Fibroblast of lung (primary cell): ENCODE measurements at regions not wholly inside any gene's neighbourhood (a gene's known extent, or its start where the extent isn't known, plus 50 kb on each side); places are given as distances from the start of the nearest gene placed in this dataset.

Experiments
- DNase-seq, 2 donors: peaks; one replicate each; pipeline versions ENCODE4 v3.0.0 to v3.0.0-alpha.2; 2010; ENCODE audit warnings: low read depth in 2 of 2
- H2AFZ ChIP-seq: 2 replicates; pipeline ENCODE4 v1.5.1; 2012; ENCODE audit warnings: low read length, control low read depth, inconsistent platforms
- H3K27ac ChIP-seq: 2 replicates; pipeline ENCODE4 v1.5.1; 2011; ENCODE audit warnings: low read length, control low read depth; ENCODE audit not compliant: insufficient read depth
- H3K27me3 ChIP-seq: 2 replicates; pipeline ENCODE4 v1.5.1; 2011; ENCODE audit warnings: mild to moderate bottlenecking, low read length; ENCODE audit not compliant: control insufficient read depth, insufficient read depth
- H3K36me3 ChIP-seq: 2 replicates; pipeline ENCODE4 v1.5.1; 2011; ENCODE audit warnings: low read length; ENCODE audit not compliant: control insufficient read depth, insufficient read depth
- H3K4me1 ChIP-seq: 2 replicates; pipeline ENCODE4 v1.5.1; 2011; ENCODE audit warnings: low read length; ENCODE audit not compliant: control insufficient read depth, insufficient read depth; ENCODE audit errors: extremely low read depth
- H3K4me2 ChIP-seq: 2 replicates; pipeline ENCODE4 v1.5.1; 2011; ENCODE audit warnings: low read length, control low read depth; ENCODE audit not compliant: insufficient read depth; ENCODE audit errors: extremely low read depth
- H3K4me3 ChIP-seq, 4 experiments: fragments of 200-600 bp in 1 of 4; sonication (generic) in 1 of 4; replicated peaks in 1 of 4; 2 replicates each; pipeline ENCODE4 v1.5.1; 2011 to 2016; ENCODE audit warnings: low read length in 4 of 4, low read depth in 3 of 4, mild to moderate bottlenecking in 3 of 4, control low read depth in 2 of 4, inconsistent platforms in 1 of 4, mixed read lengths in 1 of 4; ENCODE audit not compliant: insufficient read depth in 1 of 4; ENCODE audit errors: control extremely low read depth in 1 of 4
- H3K79me2 ChIP-seq: 2 replicates; pipeline ENCODE4 v1.5.1; 2012; ENCODE audit warnings: mild to moderate bottlenecking, low read length, inconsistent platforms; ENCODE audit not compliant: control insufficient read depth, insufficient read depth
- H3K9ac ChIP-seq: 2 replicates; pipeline ENCODE4 v1.5.1; 2011; ENCODE audit warnings: mild to moderate bottlenecking, low read length, control low read depth; ENCODE audit not compliant: insufficient read depth
- H3K9me3 ChIP-seq: 2 replicates; pipeline ENCODE4 v1.5.1; 2012; ENCODE audit warnings: low read depth, low read length; ENCODE audit not compliant: control insufficient read depth, insufficient read depth
- H4K20me1 ChIP-seq: 2 replicates; pipeline ENCODE4 v1.5.1; 2011; ENCODE audit warnings: low read length; ENCODE audit not compliant: control insufficient read depth, insufficient read depth; ENCODE audit errors: extremely low read depth
- CTCF ChIP-seq, 2 donors: IDR thresholded peaks in 1 of 2; conservative IDR thresholded peaks in 1 of 2; 1 replicate in 1 of 2; 2 replicates in 1 of 2; pipeline ENCODE4 v1.5.1; 2011 to 2012; ENCODE audit warnings: low read length in 2 of 2, control low read depth in 1 of 2, inconsistent platforms in 1 of 2, low read depth in 1 of 2, mild to moderate bottlenecking in 1 of 2
- EZH2 ChIP-seq: IDR thresholded peaks from 2 replicates; pipeline ENCODE4 v1.5.1; 2012; ENCODE audit warnings: low read length, control low read depth, mild to moderate bottlenecking; ENCODE audit errors: missing control alignments

- Histone ChIP-seq H3K27me3 (no peaks in the 10 kb centered on the region), H3K36me3 (no peaks in the 10 kb centered on the region), H3K27ac (no peak overlapping the region), H3K4me3 (no peak overlapping the region), H4K20me1 (no peaks in the 10 kb centered on the region), H2AFZ (no peak overlapping the region), H3K4me1 (peaks cover 9% of the 10 kb centered on the region), H3K9me3 (no peaks in the 10 kb centered on the region), H3K4me2 (no peak overlapping the region), H3K79me2 (no peaks in the 10 kb centered on the region), H3K9ac (no peak overlapping the region)
- DNase-seq: no peak
- TF ChIP-seq EZH2 (no peak), CTCF (conservative IDR thresholded peaks at IDR 0.05 in 1 of 2, IDR thresholded peaks at IDR 0.05 in 1 of 2; ENCODE audit: low read depth in 1 of 2, low read length in 2 of 2) (no peak)
Observed at GRCh38 chr9:21574261-21574660, 92.1 kb upstream of the IFNE start.

GRCh38 chr9:21576331-21577189, 94.4 kb upstream of the IFNE start:
- Histone ChIP-seq H3K4me2 (peak overlapping the region; percentile 90), H3K4me1 (peaks cover 6% of the 10 kb centered on the region), H3K9me3 (no peaks in the 10 kb centered on the region), H3K9ac (peak overlapping the region; percentile 5), H3K36me3 (no peaks in the 10 kb centered on the region), H3K79me2 (peaks cover 2% of the 10 kb centered on the region), H2AFZ (peak overlapping the region; percentile 80), H3K27me3 (no peaks in the 10 kb centered on the region), H4K20me1 (no peaks in the 10 kb centered on the region), H3K4me3 (peak overlapping the region; percentile 23 to 46 (median 28)), H3K27ac (peak overlapping the region; percentile 89)
- no peak for TF ChIP-seq CTCF (conservative IDR thresholded peaks at IDR 0.05 in 1 of 2, IDR thresholded peaks at IDR 0.05 in 1 of 2; ENCODE audit: low read depth in 1 of 2, low read length in 2 of 2)
- no peak for TF ChIP-seq EZH2
- DNase-seq: peak; percentile 88 to 98

GRCh38 chr9:21579247-21579671, 97.1 kb upstream of the IFNE start:
- peak overlapping the region; percentile 18 for H3K4me2 ChIP-seq
- peaks cover 8% of the 10 kb centered on the region for H3K4me1 ChIP-seq
- peak overlapping the region; percentile 92 for H2AFZ ChIP-seq
- H4K20me1 ChIP-seq: no peaks in the 10 kb centered on the region
- H3K9me3 ChIP-seq: no peaks in the 10 kb centered on the region
- no peaks in the 10 kb centered on the region for H3K36me3 ChIP-seq
- H3K79me2 ChIP-seq: peaks cover 4% of the 10 kb centered on the region
- H3K4me3 ChIP-seq: no peak overlapping the region
- DNase-seq: peak; percentile 28 to 86
- no peak overlapping the region for H3K9ac ChIP-seq
- H3K27ac ChIP-seq: peak overlapping the region; percentile 37
- no peak for TF ChIP-seq CTCF (conservative IDR thresholded peaks at IDR 0.05 in 1 of 2, IDR thresholded peaks at IDR 0.05 in 1 of 2; ENCODE audit: low read depth in 1 of 2, low read length in 2 of 2)
- TF ChIP-seq EZH2: no peak
- H3K27me3 ChIP-seq: no peaks in the 10 kb centered on the region
